Endodermal cell (in vitro differentiated cells): ENCODE measurements at regions not wholly inside any gene's neighbourhood (a gene's known extent, or its start where the extent isn't known, plus 50 kb on each side); places are given as distances from the start of the nearest gene placed in this dataset.
"Not testable (repeated sequence)": the region's sequence is repeated elsewhere in the genome, so short reads cannot be mapped to it uniquely, and the experiment has no call there.

ENCODE experiments used
- DNase-seq: peaks from one replicate; pipeline ENCODE4 v3.0.0-alpha.2; 2017
- H3K27ac ChIP-seq: 2 replicates; pipeline ENCODE4 v1.5.1; 2013; ENCODE audit warnings: mild to moderate bottlenecking, low read depth, low read length, moderate library complexity
- H3K27me3 ChIP-seq: 2 replicates; pipeline ENCODE4 v1.6.1; 2013; ENCODE audit warnings: mild to moderate bottlenecking, low read length, moderate library complexity; ENCODE audit not compliant: insufficient read depth, control insufficient read depth, poor library complexity, severe bottlenecking
- H3K36me3 ChIP-seq: 2 replicates; pipeline ENCODE4 v1.7.0; 2013; ENCODE audit warnings: mild to moderate bottlenecking, low read length, moderate library complexity; ENCODE audit not compliant: control insufficient read depth, insufficient read depth
- H3K4me1 ChIP-seq: one replicate; pipeline ENCODE4 v1.7.0; 2013; ENCODE audit warnings: low read length; ENCODE audit not compliant: control insufficient read depth, insufficient read depth
- H3K4me3 ChIP-seq: 2 replicates; pipeline ENCODE4 v1.5.1; 2013; ENCODE audit warnings: mild to moderate bottlenecking, low read length, moderate library complexity
- H3K9ac ChIP-seq: 2 replicates; pipeline ENCODE4 v1.6.1; 2013; ENCODE audit warnings: mild to moderate bottlenecking, low read length, moderate library complexity; ENCODE audit not compliant: poor library complexity, severe bottlenecking; ENCODE audit errors: extremely low read depth
- H3K9me3 ChIP-seq: 2 replicates; pipeline ENCODE4 v1.6.1; 2013; ENCODE audit warnings: mild to moderate bottlenecking, low read length, moderate library complexity; ENCODE audit not compliant: control insufficient read depth
- H3K27ac Mint-ChIP-seq: 2 replicates; pipeline ENCODE4 v1.8.0; 2020; ENCODE audit warnings: mixed read lengths
- H3K27me3 Mint-ChIP-seq: 2 replicates; pipeline ENCODE4 v1.8.0; 2021; ENCODE audit warnings: mild to moderate bottlenecking, mixed read lengths; ENCODE audit not compliant: insufficient read depth
- H3K36me3 Mint-ChIP-seq: 2 replicates; pipeline ENCODE4 v1.8.0; 2020; ENCODE audit warnings: low read depth, mixed read lengths
- H3K4me1 Mint-ChIP-seq: 2 replicates; pipeline ENCODE4 v1.8.0; 2020; ENCODE audit warnings: mixed read lengths
- H3K4me3 Mint-ChIP-seq: 2 replicates; pipeline ENCODE4 v1.8.0; 2020; ENCODE audit warnings: mild to moderate bottlenecking, moderate library complexity, mixed read lengths
- H3K9me3 Mint-ChIP-seq: 2 replicates; pipeline ENCODE4 v1.8.0; 2020; ENCODE audit warnings: mild to moderate bottlenecking, mixed read lengths
- WGBS, 2 experiments: methylation state at CpG; one replicate each; pipeline versions ENCODE4 v1.1.5 to v1.1.7; 2013; ENCODE audit warnings: missing lambda C conversion rate in 2 of 2, mixed read lengths in 1 of 2; ENCODE audit not compliant: insufficient coverage in 1 of 2, insufficient read length in 1 of 2; 5-methylcytosine and 5-hydroxymethylcytosine counted together
- TF ChIP-seq, protein P1 (sequence below): fragments of 200-600 bp; sonication (generic); conservative IDR thresholded peaks from 2 replicates; pipeline ENCODE4 v1.5.0; 2021; ENCODE audit warnings: antibody characterized with exemption, mild to moderate bottlenecking

DNA sequence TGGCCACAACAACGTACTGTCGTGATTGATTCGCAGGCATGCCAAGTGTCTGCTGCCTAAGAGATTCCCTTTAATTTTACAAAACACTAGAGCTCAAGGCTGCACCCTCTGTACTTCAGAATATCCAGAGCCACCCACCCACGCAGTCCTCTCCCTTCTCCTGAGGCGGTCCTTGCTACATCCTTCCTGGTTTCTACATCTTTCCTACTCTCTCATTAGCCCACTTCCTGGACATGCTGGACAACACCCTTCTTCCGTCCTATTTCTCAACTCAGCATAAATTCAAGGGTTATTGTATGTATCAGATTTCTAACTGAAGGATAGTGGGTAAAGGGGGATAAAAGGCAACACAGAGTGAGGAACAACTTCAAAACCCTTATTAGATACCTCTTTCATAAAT is 148.4 kb upstream of the MAP3K1 start:
- no peaks in the 10 kb centered on the region for H3K27me3 ChIP-seq
- Mint-ChIP-seq H3K36me3 (no peaks in the 10 kb centered on the region), H3K9me3 (peaks cover 6% of the 10 kb centered on the region), H3K4me1 (peaks cover 17% of the 10 kb centered on the region), H3K4me3 (no peak overlapping the region), H3K27me3 (peaks cover 3% of the 10 kb centered on the region), H3K27ac (no peak overlapping the region)
- no peaks in the 10 kb centered on the region for H3K4me1 ChIP-seq
- no peak overlapping the region for H3K9ac ChIP-seq
- TF ChIP-seq, protein P1, sequence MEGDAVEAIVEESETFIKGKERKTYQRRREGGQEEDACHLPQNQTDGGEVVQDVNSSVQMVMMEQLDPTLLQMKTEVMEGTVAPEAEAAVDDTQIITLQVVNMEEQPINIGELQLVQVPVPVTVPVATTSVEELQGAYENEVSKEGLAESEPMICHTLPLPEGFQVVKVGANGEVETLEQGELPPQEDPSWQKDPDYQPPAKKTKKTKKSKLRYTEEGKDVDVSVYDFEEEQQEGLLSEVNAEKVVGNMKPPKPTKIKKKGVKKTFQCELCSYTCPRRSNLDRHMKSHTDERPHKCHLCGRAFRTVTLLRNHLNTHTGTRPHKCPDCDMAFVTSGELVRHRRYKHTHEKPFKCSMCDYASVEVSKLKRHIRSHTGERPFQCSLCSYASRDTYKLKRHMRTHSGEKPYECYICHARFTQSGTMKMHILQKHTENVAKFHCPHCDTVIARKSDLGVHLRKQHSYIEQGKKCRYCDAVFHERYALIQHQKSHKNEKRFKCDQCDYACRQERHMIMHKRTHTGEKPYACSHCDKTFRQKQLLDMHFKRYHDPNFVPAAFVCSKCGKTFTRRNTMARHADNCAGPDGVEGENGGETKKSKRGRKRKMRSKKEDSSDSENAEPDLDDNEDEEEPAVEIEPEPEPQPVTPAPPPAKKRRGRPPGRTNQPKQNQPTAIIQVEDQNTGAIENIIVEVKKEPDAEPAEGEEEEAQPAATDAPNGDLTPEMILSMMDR, result no peak
- WGBS, 2 experiments, result 91 to 98% methylated on average over 4 to 5 of the region's 6 CpGs
- H3K4me3 ChIP-seq, result no peak overlapping the region
- DNase-seq, result no peak
- no peaks in the 10 kb centered on the region for H3K9me3 ChIP-seq
- H3K27ac ChIP-seq, result no peak overlapping the region
- no peaks in the 10 kb centered on the region for H3K36me3 ChIP-seq

DNA sequence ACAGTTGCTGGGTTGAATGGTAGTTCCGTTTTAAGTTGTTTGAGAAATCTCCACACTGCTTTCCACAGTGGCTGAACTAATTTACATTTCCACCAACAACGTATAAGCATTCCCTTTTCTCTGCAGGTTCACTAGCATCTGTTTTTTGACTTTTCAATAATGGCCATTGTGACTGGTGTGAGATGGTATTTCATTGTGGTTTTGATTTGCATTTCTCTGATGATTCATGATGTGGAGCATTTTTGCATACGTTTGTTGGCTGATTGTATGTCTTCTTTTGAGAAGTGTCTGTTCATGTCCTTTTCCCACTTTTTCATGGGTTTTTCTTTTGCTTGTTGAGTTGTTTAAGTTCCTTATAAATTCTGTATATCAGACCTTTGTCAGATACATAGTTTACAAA is 150.2 kb upstream of the MAP3K1 start:
- H3K36me3 Mint-ChIP-seq, H3K9ac ChIP-seq, H3K4me3 ChIP-seq, H3K4me3 Mint-ChIP-seq, H3K9me3 Mint-ChIP-seq, H3K27ac Mint-ChIP-seq, H3K27me3 Mint-ChIP-seq, H3K4me1 ChIP-seq, H3K9me3 ChIP-seq, H3K36me3 ChIP-seq, H3K27me3 ChIP-seq, H3K27ac ChIP-seq, DNase-seq: not testable (repeated sequence)
- peaks cover 13% of the 10 kb centered on the region for H3K4me1 Mint-ChIP-seq
- 84% methylated on average over 3 of the region's 3 CpGs; no CpG with 5 or more reads in 1 of the 2 experiments for WGBS, 2 experiments

DNA sequence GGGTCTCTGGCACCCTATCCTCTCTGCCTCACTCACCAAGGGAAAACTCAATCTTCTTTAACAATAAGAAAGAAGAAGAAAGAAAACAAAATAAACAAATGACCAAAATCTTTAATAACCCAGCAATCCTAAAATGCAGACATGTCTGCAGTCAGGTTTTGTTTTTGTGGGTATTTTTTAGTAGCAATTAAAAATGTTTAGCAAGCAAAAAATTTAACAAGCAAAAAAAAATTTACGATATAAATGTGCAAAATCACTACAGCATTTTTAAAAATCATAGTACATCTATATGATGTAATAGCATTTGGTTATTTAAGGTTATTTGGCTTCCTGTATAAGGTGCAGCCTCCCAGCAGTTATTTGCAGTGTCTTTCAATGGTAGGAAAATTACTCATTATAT is 151.3 kb upstream of the MAP3K1 start:
- WGBS, 2 experiments, result no CpG with 5 or more reads among the region's 1 CpG
- Mint-ChIP-seq H3K4me3 (no peak overlapping the region), H3K4me1 (peaks cover 4% of the 10 kb centered on the region), H3K27ac (no peak overlapping the region), H3K36me3 (no peaks in the 10 kb centered on the region), H3K9me3 (peaks cover 6% of the 10 kb centered on the region), H3K27me3 (peaks cover 1% of the 10 kb centered on the region)
- no peak for DNase-seq
- Histone ChIP-seq H3K9ac (no peak overlapping the region), H3K9me3 (no peaks in the 10 kb centered on the region), H3K4me1 (no peaks in the 10 kb centered on the region), H3K4me3 (no peak overlapping the region), H3K27me3 (no peaks in the 10 kb centered on the region), H3K36me3 (no peaks in the 10 kb centered on the region), H3K27ac (no peak overlapping the region)
- TF ChIP-seq, protein P1, result no peak

DNA sequence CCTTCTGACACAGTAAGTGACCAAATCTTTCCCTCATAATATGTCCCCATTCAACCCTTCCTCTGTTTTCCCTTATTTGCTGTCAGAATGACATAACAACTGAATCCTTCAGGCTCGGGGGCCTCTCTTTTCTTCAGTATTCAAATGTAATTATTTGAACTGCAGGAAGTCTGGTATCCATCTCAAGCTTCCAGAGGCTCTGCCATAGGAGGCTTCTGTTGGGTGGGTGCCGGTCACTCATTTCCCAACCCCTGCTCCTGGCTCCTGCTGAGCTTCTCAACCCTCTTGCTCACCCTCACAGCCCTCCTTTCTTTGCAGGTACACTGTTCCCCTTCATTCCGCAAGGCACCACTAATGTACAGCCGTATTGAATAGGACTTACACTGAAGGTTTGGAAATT is 151.8 kb upstream of the MAP3K1 start:
- no peak overlapping the region for H3K4me3 Mint-ChIP-seq
- H3K4me3 ChIP-seq, result no peak overlapping the region
- no peaks in the 10 kb centered on the region for H3K4me1 Mint-ChIP-seq
- H3K27ac Mint-ChIP-seq, result no peak overlapping the region
- TF ChIP-seq, protein P1, result no peak
- no peak overlapping the region for H3K9ac ChIP-seq
- H3K36me3 Mint-ChIP-seq, result no peaks in the 10 kb centered on the region
- no peaks in the 10 kb centered on the region for H3K36me3 ChIP-seq
- no peaks in the 10 kb centered on the region for H3K4me1 ChIP-seq
- no peaks in the 10 kb centered on the region for H3K9me3 ChIP-seq
- DNase-seq, result no peak
- peaks cover 6% of the 10 kb centered on the region for H3K9me3 Mint-ChIP-seq
- H3K27ac ChIP-seq, result no peak overlapping the region
- peaks cover 1% of the 10 kb centered on the region for H3K27me3 Mint-ChIP-seq
- no peaks in the 10 kb centered on the region for H3K27me3 ChIP-seq
- WGBS, 2 experiments, result 83% methylated on average over 4 of the region's 4 CpGs; no CpG with 5 or more reads in 1 of the 2 experiments
